ENCODE measurements at regions not wholly inside any gene's neighbourhood (a gene's known extent, or its start where the extent isn't known, plus 50 kb on each side); places are given as distances from the start of the nearest gene placed in this dataset.

- TF ChIP-seq CTCF (IDR thresholded peaks at IDR 0.05) (no peak), POLR2A (IDR thresholded peaks at IDR 0.05) (no peak)
Observed at GRCh38 chr13:47033216-47033615, 136.4 kb upstream of the HTR2A start.
